K562 (cell line): ENCODE measurements at regions not wholly inside any gene's neighbourhood (a gene's known extent, or its start where the extent isn't known, plus 50 kb on each side); places are given as distances from the start of the nearest gene placed in this dataset.

Experiments
- ATAC-seq: fragments of 200-7000 bp; cut with Tn5 transposase; 3 replicates; pipeline ENCODE4 v1.9.1; 2020; ENCODE audit warnings: moderate library complexity
- BruUV-seq: library from RNA; stranded (reverse); fragments of 400-500 nt; replicated peaks from 2 replicates; lab custom pipeline; 2021; lab: Mats Ljungman, UMichigan
- CTCF ChIA-PET: fragments of 300-600 bp; formaldehyde crosslinking; extraction: SDS; loops from one replicate; lab custom pipeline; 2021; ENCODE audit warnings: low intra/inter-chr PET ratio; lab: Yijun Ruan, JAX
- POLR2A ChIA-PET: fragments of 300-600, 350-650 bp; sonication (Branson Sonifier 250); formaldehyde crosslinking; extraction: SDS; loops from one replicate; lab custom pipeline; 2021; ENCODE audit warnings: antibody characterized with exemption, inconsistent platforms; lab: Yijun Ruan, JAX
- DNase-seq, 4 experiments: peaks; one replicate each; pipeline versions ENCODE4 v3.0.0 to v3.0.0-alpha.2; 2011 to 2018; ENCODE audit warnings: low spot score in 3 of 4, mixed read lengths in 3 of 4; ENCODE audit errors: extremely low read depth in 1 of 4
- FAIRE-seq: peaks from 2 replicates; lab custom pipeline; 2011; peaks lifted over from hg19 to GRCh38; lab: Jason Lieb, UNC
- H2AFZ ChIP-seq: 2 replicates; pipeline ENCODE4 v1.6.0; 2011; ENCODE audit warnings: low read depth, low read length, control low read depth, inconsistent platforms
- H3K27ac ChIP-seq: fragments of 200-600 bp; 3 replicates; pipeline ENCODE4 v1.8.0; 2011; ENCODE audit warnings: low read depth, mild to moderate bottlenecking, control low read depth, inconsistent platforms, low read length, moderate library complexity, mixed read lengths; ENCODE audit errors: extremely low read depth
- H3K27me3 ChIP-seq, 2 experiments: fragments of 300-600 bp in 1 of 2; 2 replicates in 1 of 2; 3 replicates in 1 of 2; pipeline versions ENCODE4 v1.6.0 to v1.8.0; 2011; ENCODE audit warnings: inconsistent platforms in 2 of 2, low read length in 2 of 2, mild to moderate bottlenecking in 1 of 2, mixed read lengths in 1 of 2, moderate library complexity in 1 of 2; ENCODE audit not compliant: control insufficient read depth in 2 of 2, insufficient read depth in 2 of 2
- H3K36me3 ChIP-seq: fragments of 300-600 bp; 3 replicates; pipeline ENCODE4 v1.8.0; 2011; ENCODE audit warnings: mild to moderate bottlenecking, low read length, inconsistent platforms; ENCODE audit not compliant: control insufficient read depth, insufficient read depth
- H3K4me1 ChIP-seq, 2 experiments: fragments of 200-600 bp in 1 of 2; replicated peaks in 1 of 2; 2 replicates in 1 of 2; 3 replicates in 1 of 2; pipeline versions ENCODE4 v1.5.1 to v1.8.0; 2011; ENCODE audit warnings: inconsistent platforms in 2 of 2, low read length in 2 of 2, mild to moderate bottlenecking in 1 of 2, mixed read lengths in 1 of 2, moderate library complexity in 1 of 2; ENCODE audit not compliant: control insufficient read depth in 2 of 2, insufficient read depth in 2 of 2
- H3K4me2 ChIP-seq: 2 replicates; pipeline ENCODE4 v1.6.1; 2011; ENCODE audit warnings: low read length, control low read depth, inconsistent platforms, mixed read lengths; ENCODE audit not compliant: insufficient read depth
- H3K4me3 ChIP-seq: fragments of 200-600 bp; sonication (generic), shearing (Covaris generic); 2 replicates; pipeline ENCODE4 v1.5.1; 2016; ENCODE audit warnings: control low read depth, inconsistent platforms
- H3K79me2 ChIP-seq: fragments of 200-600 bp; 3 replicates; pipeline ENCODE4 v1.8.0; 2011; ENCODE audit warnings: low read length, inconsistent platforms; ENCODE audit not compliant: control insufficient read depth, insufficient read depth
- H3K9ac ChIP-seq, 2 experiments: 2 replicates each; pipeline versions ENCODE4 v1.6.0 to v1.6.1; 2011; ENCODE audit warnings: low read depth in 2 of 2, low read length in 2 of 2, control low read depth in 1 of 2, inconsistent platforms in 1 of 2, mild to moderate bottlenecking in 1 of 2, mixed read lengths in 1 of 2; ENCODE audit not compliant: insufficient read depth in 1 of 2
- H3K9me1 ChIP-seq: one replicate; pipeline ENCODE4 v1.6.0; 2011; ENCODE audit warnings: inconsistent platforms, mild to moderate bottlenecking, low read length, moderate library complexity; ENCODE audit not compliant: control insufficient read depth, insufficient read depth
- H3K9me3 ChIP-seq: replicated peaks from 2 replicates; pipeline ENCODE4 v1.5.1; 2011; ENCODE audit warnings: low read depth, low read length, inconsistent platforms; ENCODE audit not compliant: control insufficient read depth, insufficient read depth
- H4K20me1 ChIP-seq: replicated peaks from 2 replicates; pipeline ENCODE4 v1.6.1; 2011; ENCODE audit warnings: low read length, inconsistent platforms, mixed read lengths; ENCODE audit not compliant: control insufficient read depth, insufficient read depth
- CGGBP1 ChIP-seq: fragments of 250-450 bp; sonication (Bioruptor Pico); IDR thresholded peaks from 2 replicates; pipeline ENCODE4 v1.9.0; 2021; ENCODE audit warnings: mild to moderate bottlenecking
- ELF1 ChIP-seq: fragments of 200-800 bp; sonication (Bioruptor generic); IDR thresholded peaks from 2 replicates; pipeline ENCODE4 v1.6.1; 2016; ENCODE audit warnings: missing genetic modification characterization, missing compliant biosample characterization
- EP400 ChIP-seq: fragments of 450-650 bp; IDR thresholded peaks from 2 replicates; pipeline ENCODE4 v1.6.1; 2017; ENCODE audit warnings: antibody characterized with exemption, mild to moderate bottlenecking, moderate library complexity
- ESRRB ChIP-seq: fragments of 250-450 bp; sonication (Bioruptor Pico); IDR thresholded peaks from 2 replicates; pipeline ENCODE4 v1.5.0; 2020; ENCODE audit warnings: mild to moderate bottlenecking, moderate library complexity, borderline replicate concordance
- FIP1L1 ChIP-seq: fragments of 200-400 bp; formaldehyde crosslinking; IDR thresholded peaks from 2 replicates; pipeline ENCODE4 v1.6.1; 2018; ENCODE audit warnings: mild to moderate bottlenecking, low read depth, low read length; ENCODE audit not compliant: poor library complexity, severe bottlenecking
- GABPA ChIP-seq: fragments of 200-800 bp; sonication (Bioruptor generic); conservative IDR thresholded peaks from 2 replicates; pipeline ENCODE4 v1.6.1; 2016; ENCODE audit warnings: low read depth, missing genetic modification characterization, missing compliant biosample characterization
- MEF2D ChIP-seq: conservative IDR thresholded peaks from 2 replicates; pipeline ENCODE4 v1.6.1; 2016; ENCODE audit warnings: low read depth, missing genetic modification characterization, missing compliant biosample characterization
- POLR2AphosphoS5 ChIP-seq: IDR thresholded peaks from 2 replicates; pipeline ENCODE4 v1.6.1; 2011; ENCODE audit warnings: mild to moderate bottlenecking, low read depth, low read length, moderate library complexity; ENCODE audit not compliant: control insufficient read depth, insufficient read depth
- PPARD ChIP-seq: fragments of 250-450 bp; sonication (Bioruptor Pico); IDR thresholded peaks from 2 replicates; pipeline ENCODE4 v1.8.0; 2022; ENCODE audit warnings: inconsistent platforms, mild to moderate bottlenecking, moderate library complexity
- PTTG1 ChIP-seq: fragments of 450-650 bp; IDR thresholded peaks from 2 replicates; pipeline ENCODE4 v1.6.1; 2016; ENCODE audit warnings: low read depth, mild to moderate bottlenecking, missing genetic modification characterization, missing compliant biosample characterization
- ZNF197 ChIP-seq: fragments of 200-800 bp; sonication (Bioruptor generic); IDR thresholded peaks from 2 replicates; pipeline ENCODE4 v1.6.1; 2016; ENCODE audit warnings: low read depth, missing genetic modification characterization, missing compliant biosample characterization
- ZNF318 ChIP-seq, 2 experiments: fragments of 450-650 bp; IDR thresholded peaks; 2 replicates each; pipeline ENCODE4 v1.6.1; 2016; ENCODE audit warnings: mild to moderate bottlenecking in 2 of 2, borderline replicate concordance in 1 of 2, low read depth in 1 of 2, moderate library complexity in 1 of 2
- ZNF589 ChIP-seq: fragments of 200-800 bp; sonication (Bioruptor generic); IDR thresholded peaks from 2 replicates; pipeline ENCODE4 v1.6.1; 2016; ENCODE audit warnings: low read depth, missing genetic modification characterization, missing compliant biosample characterization
- ZNF778 ChIP-seq: fragments of 450-650 bp; formaldehyde crosslinking; IDR thresholded peaks from 2 replicates; pipeline ENCODE4 v1.4.0; 2020; ENCODE audit warnings: mild to moderate bottlenecking, moderate library complexity
- WGBS: fragments of 100-300 bp; shearing (Covaris generic); methylation state at CpG from one replicate; pipeline ENCODE4 v1.1.6; 2016; ENCODE audit warnings: low coverage, mixed read lengths; ENCODE audit not compliant: insufficient coverage; ENCODE audit errors: missing lambda C conversion rate; 5-methylcytosine and 5-hydroxymethylcytosine counted together
- in situ Hi-C: fragments of 300-500 bp; cut with MboI; formaldehyde crosslinking; loops from 4 replicates; pipeline ENCODE4 v1.15.0; 2018; ENCODE audit warnings: inconsistent platforms, mixed read lengths
- intact Hi-C: fragments of 100-400 bp; cut with micrococcal nuclease; formaldehyde crosslinking; loops from 2 replicates; pipeline ENCODE4 v1.14.2; 2022

- TF ChIP-seq GABPA (tag) (no peak), ZNF778 (CRISPR knock-in tag) (no peak), ZNF197 (CRISPR knock-in tag) (no peak), PPARD (CRISPR knock-in tag) (no peak)
Observed at GRCh38 chr7:84509522-84509921, 314.9 kb upstream of the SEMA3A start (continued).

- no peaks in the 10 kb centered on the region for H3K27me3 ChIP-seq
- no peaks in the 10 kb centered on the region for H3K9me3 ChIP-seq
- in situ Hi-C loops: no loop called here
- H3K4me2 ChIP-seq: no peak overlapping the region
- H2AFZ ChIP-seq: no peak overlapping the region
- BruUV-seq: no TSS peak
- ChIA-PET POLR2A (no interaction called here), CTCF (interaction anchor here (0.7 kb wide), 1 partner anchor 382 kb away, joined by 3 read pairs; no protein-coding TSS in a partner anchor)
- no peaks in the 10 kb centered on the region for H3K36me3 ChIP-seq
- H3K4me1 ChIP-seq: no peaks in the 10 kb centered on the region
- no peak overlapping the region for H3K4me3 ChIP-seq
- DNase-seq: no peak
- intact Hi-C loops: no loop called here
- no peaks in the 10 kb centered on the region for H3K79me2 ChIP-seq
- no peak for ATAC-seq
- H4K20me1 ChIP-seq: no peaks in the 10 kb centered on the region
- FAIRE-seq: no peak
- no peak overlapping the region for H3K27ac ChIP-seq
- H3K9ac ChIP-seq: no peak overlapping the region
- H3K9me1 ChIP-seq: no peaks in the 10 kb centered on the region
- 12% methylated on average over 4 of the region's 4 CpGs for WGBS
- TF ChIP-seq CGGBP1 (CRISPR knock-in tag) (no peak), ESRRB (CRISPR knock-in tag) (no peak), ZNF589 (CRISPR knock-in tag) (no peak), POLR2AphosphoS5 (no peak), FIP1L1 (no peak), MEF2D (no peak), EP400 (no peak), ZNF318 (IDR thresholded peaks at IDR 0.05; ENCODE audit: borderline replicate concordance in 1 of 2, low read depth in 1 of 2) (no peak), ELF1 (tag) (no peak), PTTG1 (tag) (no peak)
Observed at GRCh38 chr7:84508606-84509005, 314.0 kb upstream of the SEMA3A start.
